CD4-positive, alpha-beta T cell treated with Interleukin-17A for 1 hour (primary cell): ENCODE measurements at regions not wholly inside any gene's neighbourhood (a gene's known extent, or its start where the extent isn't known, plus 50 kb on each side); places are given as distances from the start of the nearest gene placed in this dataset.
"Not testable (repeated sequence)": the region's sequence is repeated elsewhere in the genome, so short reads cannot be mapped to it uniquely, and the experiment has no call there.

Source experiments
- DNase-seq: peaks from one replicate; pipeline ENCODE4 v3.0.0-alpha.2; 2020

DNA sequence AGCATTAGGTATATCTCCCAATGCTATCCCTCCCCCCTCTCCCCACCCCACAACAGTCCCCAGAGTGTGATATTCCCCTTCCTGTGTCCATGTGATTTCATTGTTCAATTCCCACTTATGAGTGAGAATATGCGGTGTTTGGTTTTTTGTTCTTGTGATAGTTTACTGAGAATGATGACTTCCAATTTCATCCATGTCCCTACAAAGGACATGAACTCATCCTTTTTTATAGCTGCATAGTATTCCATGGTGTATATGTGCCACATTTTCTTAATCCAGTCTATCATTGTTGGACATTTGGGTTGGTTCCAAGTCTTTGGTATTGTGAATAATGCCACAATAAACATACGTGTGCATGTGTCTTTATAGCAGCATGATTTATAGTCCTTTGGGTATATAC lies 194.6 kb upstream of the WSB1 start:
- DNase-seq = not testable (repeated sequence)

DNA sequence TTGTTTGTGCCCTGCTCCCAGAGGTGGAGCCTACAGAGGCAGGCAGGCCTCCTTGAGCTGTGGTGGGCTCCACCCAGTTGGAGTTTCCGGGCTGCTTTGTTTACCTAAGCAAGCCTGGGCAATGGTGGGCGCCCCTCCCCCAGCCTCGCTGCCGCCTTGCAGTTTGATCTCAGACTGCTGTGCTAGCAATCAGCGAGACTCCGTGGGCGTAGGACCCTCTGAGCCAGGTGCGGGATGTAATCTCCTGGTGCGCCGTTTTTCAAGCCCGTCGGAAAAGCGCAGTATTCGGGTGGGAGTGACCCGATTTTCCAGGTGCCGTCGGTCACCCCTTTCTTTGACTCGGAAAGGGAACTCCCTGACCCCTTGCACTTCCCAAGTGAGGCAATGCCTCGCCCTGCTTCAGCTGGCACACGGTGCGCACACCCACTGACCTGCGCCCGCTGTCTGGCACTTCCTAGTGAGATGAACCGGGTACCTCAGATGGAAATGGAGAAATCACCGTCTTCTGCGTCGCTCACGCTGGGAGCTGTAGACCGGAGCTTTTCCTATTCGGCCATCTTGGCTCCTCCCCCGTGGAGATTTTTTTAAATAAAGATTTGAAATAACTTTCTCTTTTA lies 189.2 kb upstream of the WSB1 start:
- DNase-seq = not testable (repeated sequence)

DNA sequence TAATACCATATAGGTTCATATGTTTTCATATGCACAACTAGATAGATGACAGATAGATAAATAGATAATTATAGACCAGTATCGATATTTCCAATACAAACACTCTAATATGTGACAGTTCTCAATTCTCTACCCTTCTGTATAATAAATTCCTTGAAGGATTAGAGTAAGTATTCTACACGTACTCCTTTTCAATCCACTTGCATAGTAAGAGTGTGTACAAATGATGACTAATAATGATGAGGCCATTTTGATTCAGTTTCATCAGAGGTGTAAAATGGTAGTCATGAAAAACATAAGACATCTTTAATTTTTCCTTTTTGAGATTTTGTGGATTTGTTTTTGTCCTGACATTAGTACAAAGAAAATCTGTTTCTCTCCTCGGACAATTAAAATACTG lies 188.3 kb upstream of the WSB1 start:
- no peak for DNase-seq

DNA sequence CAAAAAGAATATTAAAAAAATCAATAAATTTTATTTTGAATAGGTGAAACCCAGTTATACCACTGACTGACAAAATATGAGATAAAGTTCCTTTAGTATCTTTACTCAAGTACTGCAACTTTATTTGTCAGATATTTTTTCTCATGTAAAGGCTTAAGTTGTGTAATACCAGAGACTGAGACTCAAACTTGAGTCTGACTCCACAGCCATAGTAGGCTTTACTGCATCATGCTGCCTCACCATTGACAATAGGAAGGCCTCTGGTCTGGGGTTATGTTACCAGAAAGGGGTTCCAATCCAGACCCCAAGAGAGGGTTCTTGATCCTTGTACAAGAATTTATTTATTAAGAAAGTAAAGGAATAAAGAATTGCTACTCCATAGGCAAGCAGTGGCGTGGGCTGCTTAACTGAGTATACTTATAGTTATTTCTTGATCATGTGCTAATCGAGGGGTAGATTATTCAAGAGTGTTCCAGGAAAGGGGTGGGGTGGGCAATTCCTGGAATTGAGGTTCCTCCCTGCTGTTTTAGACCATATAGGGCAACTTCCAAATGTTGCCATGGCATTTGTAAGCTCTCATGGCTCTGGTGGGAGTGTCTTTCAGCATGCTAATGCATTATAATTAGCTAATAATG lies 187.4 kb upstream of the WSB1 start:
- no peak for DNase-seq

DNA sequence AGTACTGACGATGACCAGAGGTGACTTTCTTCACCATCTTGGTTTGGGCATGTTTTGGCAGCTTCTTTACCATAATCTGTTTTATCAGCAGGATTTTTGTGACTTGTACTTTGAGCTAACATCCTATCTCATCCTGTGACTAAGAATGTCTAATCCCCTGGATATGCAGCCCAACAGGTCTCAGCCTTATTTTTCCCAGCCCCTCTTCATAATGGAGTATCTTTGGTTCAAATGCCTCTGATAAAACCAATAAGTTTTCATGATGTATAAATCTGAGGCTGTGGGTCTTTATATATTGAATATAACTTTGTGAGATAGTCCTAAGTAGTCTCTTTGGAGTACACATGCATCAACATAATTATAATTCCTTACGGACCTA lies 186.9 kb upstream of the WSB1 start:
- DNase-seq = no peak

DNA sequence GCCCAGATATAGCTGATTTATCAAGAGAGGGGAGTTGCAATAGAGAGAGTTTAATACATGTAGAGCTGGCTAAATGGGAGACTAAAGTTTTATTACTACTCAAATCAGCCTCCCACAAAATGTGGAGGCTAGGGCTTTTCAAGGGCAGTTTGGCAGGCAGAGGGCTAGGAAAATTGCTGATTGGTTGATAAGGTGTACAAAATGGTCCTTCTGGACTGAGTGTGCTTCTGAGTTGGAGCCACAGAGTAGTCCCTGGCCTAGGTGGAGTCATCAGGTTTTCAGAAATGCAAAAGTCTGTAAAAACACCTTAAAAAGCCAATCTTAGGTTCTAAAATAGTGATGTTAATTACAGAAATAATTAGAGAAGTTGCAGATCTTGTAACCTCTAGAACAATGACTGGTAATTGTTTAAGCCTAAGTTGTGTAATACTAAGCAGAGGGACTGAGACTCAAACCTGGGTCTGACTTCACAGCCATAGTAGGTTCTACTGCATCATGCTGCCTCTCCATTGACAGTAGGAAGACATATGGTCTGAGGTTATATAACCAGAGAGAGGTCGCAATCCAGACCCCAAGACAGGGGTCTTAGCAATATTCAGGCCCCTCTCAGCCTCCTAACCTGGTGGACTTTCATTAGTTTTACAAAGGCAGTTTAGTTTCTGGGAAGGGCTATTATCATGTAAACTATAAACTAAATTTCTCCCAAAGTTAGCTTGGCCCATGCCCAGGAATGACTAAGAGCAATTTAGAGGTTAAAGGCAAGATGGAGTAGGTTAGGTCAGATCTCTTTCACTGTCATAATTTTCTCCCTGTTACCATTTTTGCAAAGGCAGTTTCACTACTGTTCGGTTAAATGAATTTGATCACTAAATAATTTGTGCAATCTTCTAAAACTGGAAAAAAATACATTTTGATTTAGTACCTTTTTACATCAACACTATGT lies 186.3 kb upstream of the WSB1 start:
- DNase-seq = not testable (repeated sequence)

DNA sequence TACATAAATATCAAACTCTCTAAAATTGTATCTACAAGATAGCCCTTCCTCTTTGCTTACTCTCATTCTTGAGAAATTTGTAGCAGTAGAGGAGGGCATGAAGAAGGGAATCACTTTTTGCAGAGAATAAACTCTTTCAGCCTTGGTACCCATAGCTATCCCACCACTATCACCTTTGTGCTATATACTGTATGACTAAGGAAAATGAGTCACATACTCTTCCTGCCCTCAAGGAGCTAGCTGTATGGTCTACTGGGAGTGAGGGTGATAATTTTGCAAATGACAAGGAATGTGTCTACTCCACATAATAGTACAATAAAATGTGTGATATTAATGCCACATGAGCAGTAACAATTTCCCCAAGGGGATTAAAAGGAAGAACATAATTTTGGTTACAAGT lies 184.6 kb upstream of the WSB1 start:
- no peak for DNase-seq

DNA sequence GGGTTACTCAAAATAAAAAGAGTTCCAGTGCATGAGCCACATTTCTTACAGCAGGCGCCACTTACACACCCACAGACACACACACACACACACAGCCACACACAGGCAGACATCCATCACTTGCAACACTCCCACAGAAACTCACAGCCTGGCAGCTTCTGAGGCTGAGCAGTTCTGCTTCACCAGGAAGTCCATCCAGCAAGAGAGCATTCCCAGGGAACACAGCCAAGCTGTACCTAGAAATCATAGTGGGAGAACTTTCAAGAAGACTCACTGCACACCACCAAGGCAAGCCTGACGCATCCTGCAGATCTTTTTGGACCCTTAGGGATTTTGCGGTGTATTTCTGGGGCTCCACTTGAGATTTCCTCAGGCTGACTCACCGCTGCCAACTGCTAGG lies 140.9 kb upstream of the WSB1 start:
- no peak for DNase-seq

DNA sequence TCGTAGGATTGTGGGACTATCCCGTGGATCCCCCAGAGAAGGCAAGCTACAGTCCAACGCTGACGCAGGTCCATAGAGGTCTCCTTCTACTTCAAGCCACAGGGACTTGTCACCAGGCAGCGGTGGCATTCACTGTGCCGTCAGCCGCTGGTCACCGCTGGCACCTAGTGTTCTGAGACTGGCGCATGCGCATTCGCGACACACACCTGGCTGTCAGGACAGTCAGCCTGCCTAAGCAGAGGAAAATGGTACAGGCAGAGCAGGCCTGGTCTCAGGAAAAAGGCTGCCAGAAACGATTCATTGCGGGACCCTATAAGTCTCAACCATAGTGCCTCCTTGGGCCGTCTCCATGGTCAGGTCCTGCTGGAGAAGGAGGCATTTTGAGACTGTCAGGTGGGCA lies 138.0 kb upstream of the WSB1 start:
- DNase-seq = no peak

DNA sequence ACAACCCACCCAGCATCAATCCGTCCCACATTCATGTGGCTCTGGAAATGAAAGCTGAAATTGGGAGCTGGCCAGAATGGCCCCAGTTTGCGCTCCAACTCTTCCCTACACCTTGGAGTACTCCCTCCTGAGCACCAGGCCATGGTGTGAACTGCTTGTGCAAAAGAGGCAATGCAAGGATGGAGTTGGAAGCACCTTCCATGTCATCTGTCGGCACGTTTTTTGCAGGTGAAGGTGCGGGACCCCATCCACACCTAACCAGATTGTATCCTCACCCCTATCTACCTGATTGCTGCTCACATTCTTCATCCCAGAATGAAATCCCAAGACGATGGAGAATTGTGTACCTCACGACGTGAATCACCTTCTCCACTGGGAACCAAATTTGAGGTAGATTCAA lies 136.6 kb upstream of the WSB1 start:
- DNase-seq = no peak

DNA sequence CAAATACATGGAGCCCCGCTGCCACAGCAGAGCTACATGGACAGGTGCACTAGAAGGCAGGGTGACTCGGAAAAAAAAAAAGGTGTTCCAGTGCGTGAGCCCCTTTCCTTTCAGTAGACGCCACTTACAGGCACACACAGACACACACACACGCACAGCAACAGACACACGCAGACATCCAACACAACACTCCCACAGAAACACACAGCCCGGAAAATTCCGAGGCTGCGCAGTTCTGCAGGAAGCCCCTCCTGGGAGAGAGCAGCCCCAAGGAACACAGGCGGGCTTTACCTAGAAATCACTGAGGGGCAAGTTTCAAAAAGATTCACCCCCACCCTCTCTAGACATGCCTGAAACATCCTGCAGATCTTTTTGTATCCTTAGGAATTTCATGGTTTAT lies 136.0 kb upstream of the WSB1 start:
- no peak for DNase-seq

DNA sequence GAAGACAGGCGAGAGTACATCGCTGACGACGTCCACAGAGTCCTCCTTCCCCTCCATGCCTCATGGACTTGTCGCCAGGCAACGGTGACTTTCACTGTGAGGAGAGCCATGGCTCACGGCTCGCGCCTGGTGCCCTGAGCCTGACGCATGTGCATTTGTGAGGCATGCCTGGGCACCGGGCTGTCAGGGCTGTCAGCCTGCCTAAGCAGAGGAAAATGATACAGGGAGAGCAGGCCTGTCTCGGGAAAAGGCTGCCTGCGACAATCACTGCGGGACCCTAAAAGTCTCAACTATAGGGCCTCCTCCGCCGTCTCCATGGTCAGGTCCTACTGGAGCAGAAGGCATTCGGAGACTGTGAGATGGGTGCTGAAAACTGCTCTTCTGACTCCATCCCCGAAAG lies 135.5 kb upstream of the WSB1 start:
- DNase-seq = no peak

DNA sequence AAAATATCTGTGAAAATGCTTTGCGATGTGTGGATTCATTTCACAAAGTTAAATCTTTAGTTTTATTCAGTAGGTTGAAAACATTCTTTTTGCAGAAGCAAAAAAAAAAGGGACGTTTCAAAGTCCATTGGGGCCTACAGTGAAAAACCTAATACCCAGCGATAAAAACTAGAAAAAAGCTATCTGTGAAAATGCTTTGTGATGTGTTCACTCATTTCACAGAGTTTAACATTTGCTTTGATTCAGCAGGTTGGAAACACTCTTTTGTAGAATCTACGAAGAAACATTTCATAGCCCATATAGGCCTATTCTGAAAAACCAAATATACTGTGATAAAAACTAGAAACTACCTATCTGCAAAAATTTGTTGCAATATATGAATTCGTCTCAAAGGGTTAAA lies 113.6 kb upstream of the WSB1 start:
- no peak for DNase-seq

DNA sequence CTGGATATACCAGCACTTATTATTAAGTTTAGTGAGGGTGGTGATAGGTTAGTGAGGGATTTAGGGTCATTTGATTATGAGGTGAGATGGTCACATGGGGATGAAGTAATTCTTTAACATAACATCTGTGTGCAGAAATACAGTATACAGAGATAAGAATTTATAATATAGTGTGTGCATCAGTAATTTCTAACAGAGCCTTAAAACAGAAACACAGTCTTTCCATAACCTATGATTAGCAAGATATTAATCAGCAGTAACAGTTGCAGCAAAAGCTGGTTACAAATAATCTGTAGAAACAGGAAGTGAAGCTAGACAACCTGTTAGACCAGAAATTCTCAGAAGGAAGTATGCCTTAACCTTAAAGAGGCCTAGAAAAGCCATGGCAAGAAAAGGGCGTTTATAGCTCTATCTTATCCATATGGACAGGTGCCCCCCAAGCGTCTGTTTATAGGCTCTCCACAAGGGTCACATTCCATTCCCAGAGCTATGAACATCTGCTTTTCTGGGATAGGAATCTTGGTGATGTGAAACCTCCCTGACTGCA lies 112.5 kb upstream of the WSB1 start:
- not testable (repeated sequence) for DNase-seq

DNA sequence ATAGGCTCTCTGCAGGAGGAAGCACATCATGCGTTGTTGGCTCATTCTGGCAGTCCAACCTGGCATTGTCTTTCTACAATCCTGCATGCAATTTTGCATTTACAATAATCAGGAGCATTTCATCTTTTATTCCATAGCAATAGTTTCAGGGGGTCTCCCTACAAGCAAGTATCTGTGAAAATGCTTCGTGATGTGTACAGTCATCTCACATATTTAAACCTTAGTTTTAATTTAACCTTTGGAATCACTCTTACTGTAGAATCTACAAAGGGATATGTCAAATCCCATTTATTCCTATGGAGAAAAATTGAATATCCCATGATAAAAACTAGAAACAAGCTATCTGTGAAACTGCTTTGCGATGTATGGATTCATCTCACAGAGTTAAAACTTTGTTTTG lies 112.0 kb upstream of the WSB1 start:
- no peak for DNase-seq

DNA sequence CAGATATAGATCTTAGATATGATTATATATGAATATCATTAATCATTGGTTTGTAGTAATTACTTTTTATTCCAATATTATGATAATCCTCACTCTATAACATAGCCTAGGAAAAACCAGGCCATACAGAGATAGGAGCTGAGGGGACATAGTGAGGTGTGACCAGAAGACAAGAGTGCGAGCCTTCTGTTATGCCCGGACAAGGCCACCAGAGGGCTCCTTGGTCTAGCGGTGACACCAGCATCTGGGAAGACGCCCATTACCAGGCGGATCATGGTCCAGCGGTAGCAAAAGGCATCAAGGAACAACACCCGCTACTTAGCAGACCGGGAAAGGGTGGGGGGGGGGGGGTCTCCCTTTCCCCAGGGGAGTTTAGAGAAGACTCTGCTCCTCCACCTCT lies 96.4 kb upstream of the WSB1 start:
- DNase-seq = not testable (repeated sequence)

DNA sequence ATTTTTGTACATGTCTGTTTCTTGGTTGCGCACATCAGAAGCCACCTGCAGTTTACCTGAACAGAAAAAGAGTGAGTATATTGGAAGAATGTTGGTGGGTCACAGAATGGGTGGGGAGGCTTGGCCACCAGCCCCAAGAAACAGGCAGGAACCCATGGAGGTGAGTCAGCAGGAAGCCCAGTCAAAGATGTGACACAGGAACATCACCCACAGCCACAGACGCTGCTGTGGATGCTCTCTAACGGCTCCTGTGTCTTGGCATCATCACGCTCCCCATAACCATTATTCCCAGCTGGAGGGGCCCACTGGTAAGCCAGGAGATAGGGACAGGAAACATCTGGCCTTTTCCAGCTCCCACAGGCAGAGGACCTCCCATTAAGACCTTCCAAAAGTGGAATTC lies 94.0 kb upstream of the WSB1 start:
- DNase-seq = no peak

DNA sequence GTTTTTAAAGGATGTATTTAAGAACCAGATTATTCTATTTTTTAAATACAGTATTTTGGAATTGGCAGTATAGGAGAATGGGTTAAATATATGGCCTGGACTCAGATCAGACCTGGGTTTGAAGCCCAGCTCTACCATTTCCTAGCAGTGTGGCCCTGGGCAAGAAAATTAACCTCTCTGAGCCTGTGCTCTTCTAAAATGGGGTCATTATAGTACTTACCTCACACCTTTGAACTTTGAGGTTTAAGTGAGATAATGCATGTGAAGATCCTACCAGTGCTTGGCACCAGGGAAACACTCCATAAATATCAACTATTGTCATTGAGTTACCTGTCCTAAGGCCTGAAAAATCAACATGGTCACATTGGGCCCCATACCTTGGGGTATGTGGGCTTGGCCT lies 93.4 kb upstream of the WSB1 start:
- DNase-seq = no peak

DNA sequence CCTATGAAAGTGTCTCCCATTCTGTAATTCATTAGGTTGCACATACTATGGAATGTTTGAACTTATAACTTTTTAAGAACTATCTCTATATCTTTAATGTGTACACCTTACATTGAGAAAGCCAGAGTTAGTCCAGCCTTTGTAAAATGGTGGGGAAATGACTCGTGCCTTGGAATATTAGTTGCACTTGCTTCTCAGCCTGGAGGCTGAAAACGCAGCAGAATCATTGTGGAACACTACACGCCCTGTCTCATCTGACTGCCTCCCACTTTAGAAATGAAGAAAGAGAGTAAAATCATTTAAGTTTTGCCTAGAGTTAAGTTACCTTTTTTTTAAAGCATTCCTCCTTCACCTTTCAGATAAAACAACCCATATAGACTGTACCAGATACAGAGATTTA lies 90.7 kb upstream of the WSB1 start:
- no peak for DNase-seq

DNA sequence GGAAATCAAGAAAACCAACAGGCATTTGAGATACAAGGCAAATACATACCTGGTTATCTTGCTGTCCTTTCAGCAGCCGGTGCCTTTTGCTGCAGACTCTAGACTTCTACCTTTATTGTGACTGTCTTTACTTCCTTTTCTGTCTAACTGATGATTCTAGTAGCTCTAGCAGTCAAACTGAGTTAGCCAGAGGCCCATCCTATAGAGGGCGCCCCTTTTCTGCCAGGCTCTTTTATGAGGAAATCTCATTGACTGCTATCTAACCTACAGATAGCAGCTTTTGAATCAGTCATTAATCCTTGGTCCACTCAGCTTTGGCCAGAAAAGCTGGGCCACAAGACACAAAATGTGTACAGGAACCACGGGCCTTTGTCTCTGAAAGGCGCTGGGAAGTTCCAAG lies 87.5 kb upstream of the WSB1 start:
- no peak for DNase-seq

DNA sequence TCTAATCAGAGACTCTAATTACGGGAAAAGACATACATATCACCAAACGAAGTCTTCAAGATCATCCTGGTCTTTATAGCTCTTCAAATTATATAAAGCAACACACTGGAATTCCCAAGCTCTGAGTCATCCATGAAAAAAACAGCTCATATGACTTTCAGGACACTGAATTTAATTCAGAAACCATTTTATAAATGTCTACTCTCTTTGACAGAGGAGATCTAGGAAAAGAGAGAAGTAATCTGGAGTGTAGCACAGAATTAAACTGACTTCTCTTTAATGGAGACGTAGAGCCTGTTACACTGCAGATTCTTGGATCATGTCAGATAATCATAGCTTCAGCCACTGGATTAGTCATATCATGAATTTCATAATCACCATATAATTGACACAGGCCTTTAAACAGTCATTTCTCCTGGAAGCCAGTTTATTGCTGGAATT lies 86.8 kb upstream of the WSB1 start:
- DNase-seq = no peak

DNA sequence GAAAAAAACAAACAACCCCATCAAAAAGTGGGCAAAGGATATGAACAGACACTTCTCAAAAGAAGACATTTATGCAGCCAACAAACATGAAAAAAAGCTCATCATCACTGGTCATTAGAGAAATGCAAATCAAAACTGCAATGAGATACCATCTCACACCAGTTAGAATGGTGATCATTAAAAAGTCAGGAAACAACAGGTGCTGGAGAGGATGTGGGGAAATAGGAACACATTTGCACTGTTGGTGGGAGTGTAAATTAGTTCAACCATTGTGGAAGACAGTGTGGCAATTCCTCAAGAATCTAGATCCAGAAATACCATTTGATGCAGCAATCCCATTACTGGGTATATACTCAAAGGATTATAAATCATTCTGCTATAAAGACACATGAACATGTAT lies 85.5 kb upstream of the WSB1 start:
- DNase-seq = not testable (repeated sequence)

DNA sequence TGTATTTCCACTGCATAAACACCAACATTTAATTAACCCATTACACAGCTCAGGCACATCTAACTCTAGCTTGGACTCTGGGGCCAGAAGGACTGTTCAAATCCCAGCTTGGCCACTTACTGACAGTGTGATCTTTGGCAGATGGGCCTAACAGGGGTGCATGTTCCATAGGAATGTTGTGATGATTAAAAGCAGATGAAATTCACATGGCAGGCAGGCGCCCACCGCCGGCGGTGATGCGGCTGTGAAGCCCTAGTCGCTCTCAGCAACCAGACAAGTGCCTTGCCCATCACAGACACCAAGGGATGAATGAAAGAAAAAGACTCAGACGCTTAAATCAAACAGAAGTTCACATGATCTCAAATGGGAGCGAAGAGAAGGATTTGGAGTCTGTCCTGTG lies 84.6 kb upstream of the WSB1 start:
- no peak for DNase-seq

DNA sequence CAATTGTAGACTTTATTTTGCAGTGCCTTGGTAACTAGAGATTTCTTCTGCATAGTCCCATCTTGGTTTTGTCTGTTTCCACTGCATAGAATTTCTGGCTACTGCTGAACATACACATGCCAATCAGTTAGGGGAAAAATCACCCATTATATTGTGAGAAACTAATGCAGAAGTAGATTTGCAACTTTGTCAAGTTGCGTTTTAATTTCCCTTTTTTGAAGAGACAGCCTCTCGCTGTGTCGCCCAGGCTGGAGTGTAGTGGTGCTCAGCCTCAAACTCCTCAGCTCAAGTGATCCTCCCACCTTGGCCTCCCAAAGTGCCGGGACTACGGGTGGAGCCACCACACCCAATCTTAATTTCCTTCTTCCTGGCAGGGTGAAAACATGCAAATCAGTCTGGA lies 83.1 kb upstream of the WSB1 start:
- DNase-seq = not testable (repeated sequence)
